GM18951 (cell line): ENCODE measurements at regions not wholly inside any gene's neighbourhood (a gene's known extent, or its start where the extent isn't known, plus 50 kb on each side); places are given as distances from the start of the nearest gene placed in this dataset.
"Not testable (repeated sequence)": the region's sequence is repeated elsewhere in the genome, so short reads cannot be mapped to it uniquely, and the experiment has no call there.

Experiments
- POLR2A ChIP-seq: IDR thresholded peaks from 4 replicates; pipeline ENCODE4 v1.6.1; 2011; ENCODE audit warnings: mild to moderate bottlenecking; ENCODE audit not compliant: insufficient read length, insufficient read depth; ENCODE audit errors: extremely low read depth
- in situ Hi-C: fragments of 300-500 bp; cut with MboI; formaldehyde crosslinking; loops from one replicate; pipeline ENCODE4 v1.12.0; 2022; ENCODE audit warnings: low sequenced_read_pairs, mixed read lengths, inconsistent platforms; ENCODE audit not compliant: unreplicated experiment

DNA sequence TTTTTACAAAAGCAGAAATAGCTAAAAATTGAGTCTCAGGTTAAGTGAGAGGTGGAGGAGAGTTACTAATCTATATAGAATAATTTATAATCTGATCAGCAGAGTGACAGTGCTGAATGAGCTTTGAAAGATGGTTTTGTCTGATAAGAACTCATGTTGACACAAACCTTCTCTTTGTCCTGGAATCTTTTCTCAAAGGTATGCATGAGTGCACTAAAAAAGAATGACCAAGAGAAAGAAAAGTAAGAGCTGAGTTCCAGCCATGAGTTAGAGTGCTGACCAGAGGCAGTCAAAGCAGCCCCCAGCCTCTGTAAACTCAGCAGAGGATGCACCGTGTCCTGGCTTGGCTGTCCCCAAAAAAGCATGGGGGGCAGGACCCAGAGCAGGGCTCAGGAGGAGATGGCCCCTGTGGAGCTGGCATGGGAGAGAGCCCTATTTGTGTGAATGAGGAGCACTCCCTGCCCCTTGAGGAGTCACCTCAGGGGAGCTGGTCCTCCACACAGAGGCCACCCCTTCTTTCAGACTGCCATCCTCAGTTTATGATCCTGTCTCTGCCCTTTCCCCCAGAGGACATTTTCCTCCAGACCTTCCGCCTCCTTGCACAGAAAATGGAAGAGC is 129.8 kb downstream of the SEC23A start:
- no peak for TF ChIP-seq POLR2A
- in situ Hi-C loops, result no loop called here

DNA sequence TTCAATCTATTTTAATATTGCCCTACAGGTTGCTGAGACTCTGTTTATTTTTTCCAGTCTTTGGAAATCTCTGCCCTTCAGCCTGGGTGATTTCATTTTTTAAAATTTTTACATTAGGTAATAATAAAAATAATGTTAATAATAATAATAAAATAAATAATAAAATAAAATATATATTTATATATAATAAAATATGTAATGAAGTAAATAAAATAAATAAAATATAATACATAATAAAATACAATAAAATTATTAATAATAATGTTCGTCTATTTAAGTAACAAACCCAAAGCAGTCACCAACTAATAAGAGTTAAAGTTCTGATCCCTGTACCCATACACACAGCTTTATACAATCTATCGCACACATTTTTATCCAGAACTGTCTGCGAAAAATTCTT is 130.5 kb downstream of the SEC23A start:
- in situ Hi-C loops, result no loop called here
- no peak for TF ChIP-seq POLR2A

- in situ Hi-C loops, result no loop called here
- no peak for TF ChIP-seq POLR2A
These were observed 131.6 kb downstream of the SEC23A start for GRCh38 chr14:38971258-38971921.

GRCh38 chr14:38964630-38965029 is 138.4 kb downstream of the SEC23A start:
- no peak for TF ChIP-seq POLR2A
- in situ Hi-C loops, result no loop called here

DNA sequence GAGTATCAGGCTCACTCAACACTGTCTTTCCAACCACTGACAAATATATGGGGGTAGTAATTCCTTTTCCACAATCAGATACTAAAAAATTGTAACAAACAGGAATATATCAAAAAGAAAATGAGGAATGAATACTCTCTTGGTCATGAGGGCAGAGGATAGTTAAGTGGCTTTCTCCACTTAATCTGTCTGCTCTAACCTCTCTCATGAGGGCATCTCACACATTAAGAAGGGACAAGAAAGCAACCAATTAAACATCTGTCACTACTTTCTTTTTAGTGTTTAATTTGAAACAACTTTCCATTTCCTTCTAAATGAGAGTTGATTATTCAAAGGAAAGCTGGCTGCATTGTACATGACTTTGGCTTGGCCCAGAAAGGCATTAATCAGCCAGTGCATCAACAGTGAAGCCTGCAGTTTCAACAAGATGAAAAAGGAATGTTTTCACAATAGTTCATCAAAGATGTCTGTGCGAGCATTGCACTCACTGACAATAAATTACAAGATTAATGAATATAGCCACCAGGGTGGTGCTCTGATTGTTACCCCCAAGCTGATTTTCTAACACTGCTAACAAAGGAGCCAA is 142.0 kb downstream of the SEC23A start:
- TF ChIP-seq POLR2A, result no peak
- in situ Hi-C loops, result no loop called here

DNA sequence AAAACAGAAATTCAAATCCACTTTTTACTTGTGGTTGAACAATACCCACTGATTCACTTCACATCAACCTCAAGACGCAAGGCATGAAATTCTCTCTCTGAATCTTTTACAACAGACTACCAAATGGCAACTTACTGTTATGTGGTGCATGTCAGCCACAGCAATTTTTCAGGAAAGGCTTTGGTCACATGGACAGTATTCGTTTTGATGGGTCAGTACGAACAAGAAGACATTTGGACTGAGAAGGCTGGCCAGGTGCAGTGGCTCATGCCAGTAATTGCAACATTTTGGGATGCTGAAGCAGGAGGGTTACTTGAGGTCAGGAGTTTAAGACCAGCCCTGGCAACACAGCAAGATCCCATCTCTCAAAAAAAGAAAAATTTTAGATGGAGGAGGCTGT is 144.0 kb downstream of the SEC23A start:
- no peak for TF ChIP-seq POLR2A
- in situ Hi-C loops, result no loop called here

DNA sequence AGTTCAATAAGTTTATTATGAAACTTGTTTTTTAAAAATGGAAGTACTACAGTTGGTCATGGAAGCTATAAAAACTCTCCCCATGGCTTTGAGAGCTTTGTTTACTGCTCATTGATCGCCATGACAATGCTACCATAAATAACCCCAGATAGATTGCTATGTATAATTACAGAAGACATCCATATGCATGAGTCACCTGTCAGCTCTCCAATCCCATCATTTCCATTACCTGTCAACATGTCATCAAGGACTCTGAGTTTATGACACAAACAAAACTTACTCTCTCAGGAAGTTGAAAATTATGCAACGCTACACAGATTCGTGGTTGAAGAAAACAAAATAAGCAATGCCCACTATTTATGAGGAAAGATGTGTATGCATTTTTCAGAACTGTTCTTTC is 144.4 kb downstream of the SEC23A start:
- in situ Hi-C loops, result no loop called here
- no peak for TF ChIP-seq POLR2A

DNA sequence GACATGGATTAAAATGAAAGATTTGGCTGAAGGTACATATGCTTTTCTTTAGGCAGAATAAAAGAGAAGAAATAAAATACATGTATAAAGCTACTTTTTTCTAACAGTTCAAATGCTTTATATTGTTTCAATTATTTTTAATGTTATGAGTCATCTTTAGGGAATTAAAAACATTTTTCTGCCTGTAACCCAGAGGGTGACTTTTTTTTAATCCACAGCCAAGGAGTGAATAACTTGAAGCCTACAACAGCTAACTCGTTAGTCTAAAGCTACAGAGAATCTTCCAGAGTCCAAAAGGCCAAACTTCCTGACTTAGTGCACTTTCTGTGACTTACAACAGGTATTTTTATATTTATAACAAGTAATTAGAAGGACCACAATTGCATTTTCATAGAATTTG is 151.6 kb downstream of the SEC23A start:
- TF ChIP-seq POLR2A, result no peak
- in situ Hi-C loops, result no loop called here

GRCh38 chr14:38950676-38951075 is 152.4 kb downstream of the SEC23A start:
- in situ Hi-C loops, result no loop called here
- TF ChIP-seq POLR2A, result no peak

DNA sequence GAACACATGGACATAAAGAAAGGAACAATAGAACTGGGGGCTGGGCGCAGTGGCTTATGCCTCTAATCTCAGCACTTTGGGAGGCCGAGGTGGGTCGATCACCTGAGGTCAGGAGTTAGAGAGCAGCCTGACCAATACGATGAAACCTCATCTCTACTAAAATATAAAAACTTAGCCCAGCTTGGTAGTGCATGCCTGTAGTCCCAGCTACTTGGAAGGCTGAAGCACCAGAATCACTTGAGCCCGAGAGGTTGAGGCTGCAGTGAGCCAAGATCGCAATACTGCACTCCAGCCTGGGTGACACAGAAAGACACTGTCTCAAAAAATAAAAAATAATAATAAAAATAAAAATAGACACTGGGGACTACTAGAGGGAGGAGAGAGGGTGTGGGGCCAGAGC is 154.5 kb downstream of the SEC23A start:
- in situ Hi-C loops, result no loop called here
- TF ChIP-seq POLR2A, result no peak

- in situ Hi-C loops, result no loop called here
- no peak for TF ChIP-seq POLR2A
These were observed 154.9 kb downstream of the SEC23A start for GRCh38 chr14:38948171-38948570.

DNA sequence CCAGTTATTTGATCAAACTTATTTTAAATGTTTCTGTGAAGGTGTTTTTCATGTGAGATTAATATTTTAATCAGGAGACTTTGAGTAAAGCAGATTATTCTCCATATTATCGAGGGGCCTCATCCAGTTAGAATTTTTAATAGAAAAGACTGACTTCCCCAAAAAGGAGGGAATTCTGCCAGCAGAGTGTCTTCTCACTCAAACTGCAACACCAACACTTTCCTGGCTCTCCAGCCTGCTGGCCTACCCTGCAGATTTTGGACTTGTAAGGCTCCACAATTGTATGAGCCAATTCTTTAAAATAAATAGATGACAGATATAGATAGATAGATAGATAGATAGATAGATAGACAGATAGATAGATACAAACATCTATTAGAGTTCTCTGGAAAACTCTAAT is 155.7 kb downstream of the SEC23A start:
- in situ Hi-C loops, result no loop called here
- no peak for TF ChIP-seq POLR2A

DNA sequence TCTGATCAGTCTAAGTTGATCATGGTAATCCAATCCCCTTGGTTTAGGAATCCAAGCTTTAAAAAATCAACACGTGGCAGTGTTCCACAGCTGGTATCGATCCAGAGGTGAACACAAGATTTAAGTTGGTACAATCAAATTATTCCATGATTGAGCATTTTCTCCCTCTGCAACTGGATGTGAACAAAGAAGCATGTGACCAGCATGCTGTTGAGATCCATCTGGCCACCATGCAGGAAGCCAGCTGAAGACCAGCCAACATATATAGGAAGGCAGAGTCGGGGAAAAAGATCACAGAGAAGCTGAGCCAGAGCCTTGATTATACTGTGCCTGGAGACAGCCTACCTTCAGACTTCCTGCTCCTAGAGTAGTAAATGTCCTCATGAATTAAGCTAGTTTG is 158.3 kb downstream of the SEC23A start:
- no peak for TF ChIP-seq POLR2A
- in situ Hi-C loops, result no loop called here

GRCh38 chr14:38941488-38941887 is 161.5 kb downstream of the SEC23A start:
- in situ Hi-C loops, result no loop called here
- no peak for TF ChIP-seq POLR2A

DNA sequence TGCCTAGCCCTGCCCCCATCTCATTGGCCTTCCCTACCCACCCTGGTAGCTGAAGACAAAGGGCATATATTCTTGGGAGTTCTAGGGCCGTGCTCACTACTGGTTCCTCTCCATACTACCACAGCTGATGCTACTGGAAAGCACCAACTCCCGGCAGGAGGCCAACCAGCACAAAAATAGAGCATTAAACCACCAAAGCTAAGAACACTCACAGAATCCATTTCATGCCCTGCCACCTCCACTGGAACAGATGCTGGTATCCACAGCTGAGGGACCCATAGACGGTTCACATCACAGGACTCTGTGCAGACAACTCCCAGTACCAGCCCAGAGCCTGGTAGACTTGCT is 170.4 kb downstream of the SEC23A start:
- in situ Hi-C loops, result not testable (repeated sequence)
